GM19438 (cell line): ENCODE measurements at regions not wholly inside any gene's neighbourhood (a gene's known extent, or its start where the extent isn't known, plus 50 kb on each side); places are given as distances from the start of the nearest gene placed in this dataset.

ENCODE experiments used
- ATAC-seq: cut with Tn5 transposase; IDR thresholded peaks from one replicate; pipeline ENCODE4 v1.9.1; 2021; ENCODE audit warnings: low read depth; ENCODE audit not compliant: unreplicated experiment

- no peak for ATAC-seq
Observed at GRCh38 chr17:77388384-77389306, 247.9 kb downstream of the SEC14L1 start.

GRCh38 chr17:77390870-77391269, 250.1 kb downstream of the SEC14L1 start:
- no peak for ATAC-seq

GRCh38 chr17:77391668-77392375, 251.1 kb downstream of the SEC14L1 start:
- no peak for ATAC-seq

GRCh38 chr17:77392376-77393273, 251.9 kb downstream of the SEC14L1 start:
- ATAC-seq: no peak

GRCh38 chr17:77393274-77393600, 252.5 kb downstream of the SEC14L1 start:
- ATAC-seq: no peak

GRCh38 chr17:77393867-77394539, 253.2 kb downstream of the SEC14L1 start:
- ATAC-seq: no peak

GRCh38 chr17:77394540-77395295, 253.9 kb downstream of the SEC14L1 start:
- ATAC-seq: no peak

- ATAC-seq: no peak
Observed at GRCh38 chr17:77395501-77396048, 254.8 kb downstream of the SEC14L1 start.

- ATAC-seq: no peak
Observed at GRCh38 chr17:77396610-77397009, 255.8 kb downstream of the SEC14L1 start.

- ATAC-seq: no peak
Observed at GRCh38 chr17:77398274-77398673, 257.5 kb downstream of the SEC14L1 start.

GRCh38 chr17:77399319-77399957, 258.7 kb downstream of the SEC14L1 start:
- ATAC-seq: no peak

- ATAC-seq: no peak
Observed at GRCh38 chr17:77400445-77400870, 259.7 kb downstream of the SEC14L1 start.

- ATAC-seq: no peak
Observed at GRCh38 chr17:77402159-77402731, 261.5 kb downstream of the SEC14L1 start.

GRCh38 chr17:77403854-77404253, 263.1 kb downstream of the SEC14L1 start:
- ATAC-seq: no peak

- ATAC-seq: peak; percentile 50
Observed at GRCh38 chr17:77404812-77405581, 264.2 kb downstream of the SEC14L1 start.

- no peak for ATAC-seq
Observed at GRCh38 chr17:77405867-77406732, 265.3 kb downstream of the SEC14L1 start.
